ENCODE measurements at regions not wholly inside any gene's neighbourhood (a gene's known extent, or its start where the extent isn't known, plus 50 kb on each side); places are given as distances from the start of the nearest gene placed in this dataset.

DNA sequence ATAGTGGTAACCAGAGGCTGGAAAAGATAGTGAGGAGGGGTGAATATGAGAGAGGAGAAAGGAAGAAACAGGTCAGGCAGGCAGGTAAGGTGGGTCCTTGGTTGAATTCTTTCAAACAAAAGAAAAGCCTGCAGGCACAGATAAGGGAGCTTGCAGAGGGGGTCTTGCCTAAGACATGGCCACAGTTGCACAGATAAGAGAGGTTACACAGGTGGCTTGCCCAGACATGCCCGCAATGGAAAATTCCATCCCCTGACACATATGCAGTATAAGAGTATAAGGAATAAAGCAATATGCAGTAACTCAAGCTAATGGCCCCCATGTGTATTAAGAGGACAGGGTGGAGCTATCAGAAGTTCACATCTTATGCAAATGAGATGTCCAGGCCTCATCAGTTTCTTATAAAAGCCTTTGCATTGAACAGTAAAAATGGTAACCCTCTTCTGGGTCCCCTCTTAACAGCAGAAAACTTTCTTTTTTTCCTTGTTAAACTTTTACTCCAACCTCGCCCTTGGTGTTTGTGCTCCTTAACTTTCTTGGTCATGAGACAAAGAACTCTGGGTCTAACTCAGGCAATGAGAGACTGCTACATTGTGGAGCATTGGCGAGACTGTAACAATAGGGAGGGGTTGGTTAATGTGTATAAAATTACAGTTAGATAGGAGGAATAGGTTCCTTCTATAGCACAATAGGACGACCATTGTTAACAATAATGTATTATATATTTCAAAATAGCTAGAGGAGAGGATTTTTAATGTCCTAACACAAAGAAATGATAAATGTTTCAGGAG lies 764.6 kb downstream of the TSN start:
- Histone ChIP-seq H2AFZ (ENCODE audit: low read length) (no peak overlapping the region), H3K4me3 (ENCODE audit: low read length) (no peak overlapping the region), H3K27ac (ENCODE audit: low read length) (no peak overlapping the region), H3K9me2 (replicated peaks; ENCODE audit: insufficient read depth, low read length) (no peaks in the 10 kb centered on the region), H4K20me1 (ENCODE audit: insufficient read depth, low read depth, low read length) (no peaks in the 10 kb centered on the region), H3K27me3 (ENCODE audit: low read length) (no peaks in the 10 kb centered on the region), H3K4me1 (ENCODE audit: low read length) (peaks cover 21% of the 10 kb centered on the region), H3K9me3 (ENCODE audit: low read length) (no peaks in the 10 kb centered on the region), H3K4me2 (ENCODE audit: low read depth, low read length, poor library complexity, severe bottlenecking) (no peak overlapping the region), H3K79me2 (ENCODE audit: low read length) (no peaks in the 10 kb centered on the region), H3K9ac (ENCODE audit: low read length) (no peak overlapping the region), H3K36me3 (ENCODE audit: insufficient read depth, low read length) (no peaks in the 10 kb centered on the region)
- DNase-seq: no peak

DNA sequence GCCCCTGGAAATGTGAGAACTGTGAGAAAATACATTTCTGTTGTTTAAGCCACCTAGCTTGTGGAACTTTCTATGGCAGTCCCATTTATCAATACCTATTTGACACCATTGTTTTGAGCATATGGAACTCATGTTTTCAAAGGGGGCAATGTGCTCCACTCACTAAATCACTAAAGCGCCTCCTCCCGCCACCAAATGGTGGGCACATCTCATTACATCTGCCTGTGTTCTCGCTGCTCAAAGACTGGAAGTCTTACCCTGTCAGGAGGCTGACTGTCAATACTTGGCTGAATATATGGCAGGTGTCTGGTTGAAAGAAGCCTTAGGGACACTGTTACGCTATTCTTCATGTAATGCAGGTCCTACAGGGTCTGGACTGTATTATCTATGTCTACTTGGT lies 767.7 kb downstream of the TSN start:
- H3K9me2 ChIP-seq (replicated peaks; ENCODE audit: insufficient read depth, low read length): no peaks in the 10 kb centered on the region
- no peak overlapping the region for H2AFZ ChIP-seq (ENCODE audit: low read length)
- peak; percentile 57 for DNase-seq
- H3K36me3 ChIP-seq (ENCODE audit: insufficient read depth, low read length): no peaks in the 10 kb centered on the region
- H3K4me2 ChIP-seq (ENCODE audit: low read depth, low read length, poor library complexity, severe bottlenecking): no peak overlapping the region
- no peaks in the 10 kb centered on the region for H4K20me1 ChIP-seq (ENCODE audit: insufficient read depth, low read depth, low read length)
- H3K27me3 ChIP-seq (ENCODE audit: low read length): no peaks in the 10 kb centered on the region
- H3K79me2 ChIP-seq (ENCODE audit: low read length): no peaks in the 10 kb centered on the region
- no peak overlapping the region for H3K4me3 ChIP-seq (ENCODE audit: low read length)
- no peaks in the 10 kb centered on the region for H3K9me3 ChIP-seq (ENCODE audit: low read length)
- no peak overlapping the region for H3K9ac ChIP-seq (ENCODE audit: low read length)
- H3K4me1 ChIP-seq (ENCODE audit: low read length): no peaks in the 10 kb centered on the region
- no peak overlapping the region for H3K27ac ChIP-seq (ENCODE audit: low read length)

DNA sequence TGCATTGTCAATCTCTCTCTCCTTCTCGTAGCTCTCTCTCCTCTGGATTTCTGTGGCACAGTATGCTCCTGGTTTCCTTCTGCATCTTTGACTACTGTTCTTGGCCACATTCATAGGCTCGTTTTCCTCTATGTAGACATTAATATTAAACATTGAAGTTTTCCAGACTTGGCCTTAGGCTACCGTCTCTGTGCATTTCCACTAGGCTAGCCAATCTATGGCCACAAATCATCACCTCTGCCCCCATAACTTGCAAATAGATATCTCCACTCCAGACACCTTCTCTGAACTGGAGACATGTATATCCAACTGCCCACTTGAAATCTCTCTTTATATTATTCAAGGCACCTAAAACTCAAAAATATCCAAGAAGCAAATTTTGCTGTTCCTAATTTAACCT lies 768.5 kb downstream of the TSN start:
- no peak overlapping the region for H2AFZ ChIP-seq (ENCODE audit: low read length)
- H3K9me2 ChIP-seq (replicated peaks; ENCODE audit: insufficient read depth, low read length): no peaks in the 10 kb centered on the region
- H4K20me1 ChIP-seq (ENCODE audit: insufficient read depth, low read depth, low read length): no peaks in the 10 kb centered on the region
- no peaks in the 10 kb centered on the region for H3K9me3 ChIP-seq (ENCODE audit: low read length)
- no peak overlapping the region for H3K27ac ChIP-seq (ENCODE audit: low read length)
- no peak overlapping the region for H3K4me2 ChIP-seq (ENCODE audit: low read depth, low read length, poor library complexity, severe bottlenecking)
- no peak overlapping the region for H3K9ac ChIP-seq (ENCODE audit: low read length)
- no peaks in the 10 kb centered on the region for H3K27me3 ChIP-seq (ENCODE audit: low read length)
- H3K36me3 ChIP-seq (ENCODE audit: insufficient read depth, low read length): no peaks in the 10 kb centered on the region
- H3K4me3 ChIP-seq (ENCODE audit: low read length): no peak overlapping the region
- no peak for DNase-seq
- no peaks in the 10 kb centered on the region for H3K4me1 ChIP-seq (ENCODE audit: low read length)
- no peaks in the 10 kb centered on the region for H3K79me2 ChIP-seq (ENCODE audit: low read length)

DNA sequence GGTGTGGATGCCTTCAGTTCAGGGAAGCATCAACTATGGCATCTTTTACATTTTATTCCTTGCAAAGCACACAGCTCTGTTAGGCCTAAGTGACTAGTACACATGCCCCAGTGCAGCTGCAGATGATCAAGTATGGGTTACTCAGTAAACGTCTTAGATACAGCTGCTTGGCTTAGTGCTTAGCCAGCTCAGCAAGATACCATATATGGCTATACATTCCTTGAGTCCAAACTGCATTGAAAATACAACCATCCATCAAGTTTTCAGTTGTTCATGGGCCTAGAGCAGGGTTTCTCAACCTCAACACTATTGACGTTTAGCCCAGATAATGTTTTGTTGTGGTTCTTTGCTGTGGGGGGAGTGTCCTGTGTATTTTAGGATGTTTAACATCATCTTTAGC lies 769.9 kb downstream of the TSN start:
- DNase-seq: no peak
- H3K36me3 ChIP-seq (ENCODE audit: insufficient read depth, low read length): no peaks in the 10 kb centered on the region
- H3K27me3 ChIP-seq (ENCODE audit: low read length): no peaks in the 10 kb centered on the region
- H3K79me2 ChIP-seq (ENCODE audit: low read length): no peaks in the 10 kb centered on the region
- no peaks in the 10 kb centered on the region for H4K20me1 ChIP-seq (ENCODE audit: insufficient read depth, low read depth, low read length)
- H3K4me2 ChIP-seq (ENCODE audit: low read depth, low read length, poor library complexity, severe bottlenecking): no peak overlapping the region
- no peak overlapping the region for H3K9ac ChIP-seq (ENCODE audit: low read length)
- H3K4me3 ChIP-seq (ENCODE audit: low read length): no peak overlapping the region
- no peaks in the 10 kb centered on the region for H3K9me3 ChIP-seq (ENCODE audit: low read length)
- no peaks in the 10 kb centered on the region for H3K4me1 ChIP-seq (ENCODE audit: low read length)
- no peak overlapping the region for H2AFZ ChIP-seq (ENCODE audit: low read length)
- H3K27ac ChIP-seq (ENCODE audit: low read length): no peak overlapping the region
- no peaks in the 10 kb centered on the region for H3K9me2 ChIP-seq (replicated peaks; ENCODE audit: insufficient read depth, low read length)

DNA sequence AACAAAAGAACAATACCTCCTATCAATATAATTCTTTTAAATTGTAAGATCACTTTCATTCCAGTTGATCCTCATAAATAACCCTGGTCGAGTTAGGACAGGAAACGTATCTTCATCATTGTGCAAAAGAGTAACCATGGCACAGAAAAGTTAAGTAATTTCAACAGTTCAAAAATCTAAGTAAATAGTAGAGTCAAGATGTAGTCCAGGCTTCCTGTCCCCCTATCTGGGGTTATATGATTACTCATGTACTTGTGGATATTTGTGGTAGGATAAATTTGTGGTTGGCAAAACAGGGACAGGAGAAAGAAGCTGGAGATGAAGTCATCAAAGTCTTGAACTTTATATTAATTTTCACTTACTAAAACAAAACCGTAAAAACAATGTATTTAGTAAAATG lies 772.6 kb downstream of the TSN start:
- H3K4me1 ChIP-seq (ENCODE audit: low read length): no peaks in the 10 kb centered on the region
- no peaks in the 10 kb centered on the region for H3K36me3 ChIP-seq (ENCODE audit: insufficient read depth, low read length)
- no peak overlapping the region for H3K9ac ChIP-seq (ENCODE audit: low read length)
- no peak overlapping the region for H2AFZ ChIP-seq (ENCODE audit: low read length)
- H3K9me3 ChIP-seq (ENCODE audit: low read length): no peaks in the 10 kb centered on the region
- H4K20me1 ChIP-seq (ENCODE audit: insufficient read depth, low read depth, low read length): no peaks in the 10 kb centered on the region
- no peak for DNase-seq
- H3K4me2 ChIP-seq (ENCODE audit: low read depth, low read length, poor library complexity, severe bottlenecking): no peak overlapping the region
- no peaks in the 10 kb centered on the region for H3K27me3 ChIP-seq (ENCODE audit: low read length)
- no peaks in the 10 kb centered on the region for H3K79me2 ChIP-seq (ENCODE audit: low read length)
- no peaks in the 10 kb centered on the region for H3K9me2 ChIP-seq (replicated peaks; ENCODE audit: insufficient read depth, low read length)
- no peak overlapping the region for H3K4me3 ChIP-seq (ENCODE audit: low read length)
- H3K27ac ChIP-seq (ENCODE audit: low read length): no peak overlapping the region

DNA sequence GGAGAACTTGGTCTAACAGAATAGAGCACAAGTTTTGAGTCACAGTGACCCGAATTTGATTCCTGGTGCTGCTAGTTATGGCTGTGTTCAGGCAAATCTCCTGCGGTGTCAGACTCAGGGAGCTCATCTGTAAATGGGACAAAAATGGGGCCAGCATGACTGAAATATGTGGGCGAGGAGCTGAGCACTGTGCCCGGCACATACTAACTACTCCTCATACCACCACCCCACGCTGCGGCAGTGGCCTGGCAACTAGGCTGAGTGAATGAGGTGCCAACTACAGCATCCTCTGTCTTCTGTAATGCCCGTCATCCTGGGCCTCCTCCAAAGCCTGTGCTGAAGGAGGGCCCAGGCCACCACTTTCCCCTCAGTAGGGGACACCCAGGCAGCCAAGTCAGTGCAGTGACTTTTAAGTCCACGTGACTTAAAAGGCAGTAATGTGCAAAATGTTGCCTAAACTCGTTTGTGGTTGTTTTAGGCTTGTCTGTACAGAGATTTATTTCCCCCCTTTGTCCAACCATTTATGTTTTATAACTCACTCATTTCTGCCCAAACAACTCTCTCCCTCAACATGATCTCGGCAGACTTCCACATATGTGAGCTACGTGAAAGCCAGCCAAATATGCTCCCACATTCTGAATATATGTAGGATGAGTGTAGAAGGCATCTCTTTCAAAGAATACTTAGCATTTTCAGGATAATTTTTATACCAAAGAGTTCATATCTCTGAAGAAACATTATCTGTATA lies 773.7 kb downstream of the TSN start:
- H3K27me3 ChIP-seq (ENCODE audit: low read length): no peaks in the 10 kb centered on the region
- no peak overlapping the region for H3K4me2 ChIP-seq (ENCODE audit: low read depth, low read length, poor library complexity, severe bottlenecking)
- H3K9ac ChIP-seq (ENCODE audit: low read length): no peak overlapping the region
- no peaks in the 10 kb centered on the region for H4K20me1 ChIP-seq (ENCODE audit: insufficient read depth, low read depth, low read length)
- H3K36me3 ChIP-seq (ENCODE audit: insufficient read depth, low read length): no peaks in the 10 kb centered on the region
- no peaks in the 10 kb centered on the region for H3K4me1 ChIP-seq (ENCODE audit: low read length)
- no peak for DNase-seq
- H3K9me2 ChIP-seq (replicated peaks; ENCODE audit: insufficient read depth, low read length): no peaks in the 10 kb centered on the region
- no peaks in the 10 kb centered on the region for H3K9me3 ChIP-seq (ENCODE audit: low read length)
- no peaks in the 10 kb centered on the region for H3K79me2 ChIP-seq (ENCODE audit: low read length)
- no peak overlapping the region for H2AFZ ChIP-seq (ENCODE audit: low read length)
- no peak overlapping the region for H3K4me3 ChIP-seq (ENCODE audit: low read length)
- H3K27ac ChIP-seq (ENCODE audit: low read length): no peak overlapping the region

DNA sequence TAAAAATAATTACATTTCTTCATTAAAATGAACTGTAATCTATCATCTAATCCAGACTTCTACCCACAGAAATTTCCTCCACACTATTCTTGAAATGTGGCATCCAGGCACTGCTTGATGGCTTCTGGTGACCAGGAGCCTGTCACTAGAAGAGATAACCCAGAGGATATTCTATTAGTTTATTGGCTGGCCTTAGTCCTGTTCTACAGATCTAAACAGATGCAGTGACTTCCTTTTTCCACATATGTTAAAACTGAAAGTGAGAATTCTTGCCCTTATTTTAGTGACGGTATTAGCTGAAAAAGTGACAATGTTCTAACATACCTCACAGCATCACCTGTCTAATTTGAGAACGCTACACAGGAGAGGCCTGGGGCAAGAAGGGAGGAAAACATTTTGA lies 775.4 kb downstream of the TSN start:
- Histone ChIP-seq H2AFZ (ENCODE audit: low read length) (no peak overlapping the region), H4K20me1 (ENCODE audit: insufficient read depth, low read depth, low read length) (no peaks in the 10 kb centered on the region), H3K4me2 (ENCODE audit: low read depth, low read length, poor library complexity, severe bottlenecking) (no peak overlapping the region), H3K27me3 (ENCODE audit: low read length) (no peaks in the 10 kb centered on the region), H3K9me3 (ENCODE audit: low read length) (no peaks in the 10 kb centered on the region), H3K79me2 (ENCODE audit: low read length) (no peaks in the 10 kb centered on the region), H3K36me3 (ENCODE audit: insufficient read depth, low read length) (no peaks in the 10 kb centered on the region), H3K9me2 (replicated peaks; ENCODE audit: insufficient read depth, low read length) (no peaks in the 10 kb centered on the region), H3K4me3 (ENCODE audit: low read length) (no peak overlapping the region), H3K27ac (ENCODE audit: low read length) (no peak overlapping the region), H3K4me1 (ENCODE audit: low read length) (no peaks in the 10 kb centered on the region), H3K9ac (ENCODE audit: low read length) (no peak overlapping the region)
- no peak for DNase-seq

DNA sequence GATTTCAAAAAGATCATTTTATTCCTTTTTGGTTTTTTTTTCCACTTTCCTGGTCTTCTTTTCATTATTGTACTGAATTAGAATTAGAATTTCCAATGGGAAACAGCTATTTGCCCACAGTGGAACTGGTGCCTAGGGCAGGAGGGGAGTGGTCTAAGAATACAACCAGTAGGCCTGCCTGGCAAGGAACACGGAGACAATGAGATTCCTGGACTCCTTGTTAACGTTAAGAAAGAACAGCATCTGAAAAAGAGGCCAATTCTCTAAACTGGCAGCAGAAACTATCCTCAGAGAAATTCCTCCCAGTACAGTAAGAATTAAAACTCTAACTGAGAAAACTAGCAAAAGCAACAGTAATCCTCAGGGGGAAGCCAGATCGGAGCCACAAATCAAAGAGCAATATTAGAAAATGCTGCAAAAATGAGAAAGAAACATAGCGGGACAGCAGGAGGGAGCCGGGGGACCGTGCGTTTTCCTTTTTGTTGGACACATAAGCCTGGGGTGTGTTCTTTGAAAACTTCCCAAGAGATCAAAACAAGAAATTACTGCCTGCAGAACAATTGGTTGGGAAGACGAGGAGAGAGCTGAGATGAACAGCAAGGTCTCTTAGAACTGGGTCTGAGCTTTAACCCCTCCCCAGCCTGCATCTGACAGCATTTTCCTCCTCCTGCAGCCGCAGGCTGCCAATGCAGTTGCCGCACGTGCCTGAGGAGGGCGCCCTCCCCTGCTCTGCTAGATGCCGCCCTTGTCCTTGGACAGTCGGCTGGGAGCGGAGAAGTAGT lies 776.0 kb downstream of the TSN start:
- no peak overlapping the region for H3K9ac ChIP-seq (ENCODE audit: low read length)
- no peaks in the 10 kb centered on the region for H3K9me3 ChIP-seq (ENCODE audit: low read length)
- H3K36me3 ChIP-seq (ENCODE audit: insufficient read depth, low read length): no peaks in the 10 kb centered on the region
- no peak for DNase-seq
- H3K4me1 ChIP-seq (ENCODE audit: low read length): no peaks in the 10 kb centered on the region
- no peaks in the 10 kb centered on the region for H3K27me3 ChIP-seq (ENCODE audit: low read length)
- no peak overlapping the region for H3K27ac ChIP-seq (ENCODE audit: low read length)
- H4K20me1 ChIP-seq (ENCODE audit: insufficient read depth, low read depth, low read length): no peaks in the 10 kb centered on the region
- no peaks in the 10 kb centered on the region for H3K9me2 ChIP-seq (replicated peaks; ENCODE audit: insufficient read depth, low read length)
- H3K79me2 ChIP-seq (ENCODE audit: low read length): no peaks in the 10 kb centered on the region
- H2AFZ ChIP-seq (ENCODE audit: low read length): no peak overlapping the region
- no peak overlapping the region for H3K4me3 ChIP-seq (ENCODE audit: low read length)
- H3K4me2 ChIP-seq (ENCODE audit: low read depth, low read length, poor library complexity, severe bottlenecking): no peak overlapping the region
